ENCODE measurements at regions not wholly inside any gene's neighbourhood (a gene's known extent, or its start where the extent isn't known, plus 50 kb on each side); places are given as distances from the start of the nearest gene placed in this dataset.

DNA sequence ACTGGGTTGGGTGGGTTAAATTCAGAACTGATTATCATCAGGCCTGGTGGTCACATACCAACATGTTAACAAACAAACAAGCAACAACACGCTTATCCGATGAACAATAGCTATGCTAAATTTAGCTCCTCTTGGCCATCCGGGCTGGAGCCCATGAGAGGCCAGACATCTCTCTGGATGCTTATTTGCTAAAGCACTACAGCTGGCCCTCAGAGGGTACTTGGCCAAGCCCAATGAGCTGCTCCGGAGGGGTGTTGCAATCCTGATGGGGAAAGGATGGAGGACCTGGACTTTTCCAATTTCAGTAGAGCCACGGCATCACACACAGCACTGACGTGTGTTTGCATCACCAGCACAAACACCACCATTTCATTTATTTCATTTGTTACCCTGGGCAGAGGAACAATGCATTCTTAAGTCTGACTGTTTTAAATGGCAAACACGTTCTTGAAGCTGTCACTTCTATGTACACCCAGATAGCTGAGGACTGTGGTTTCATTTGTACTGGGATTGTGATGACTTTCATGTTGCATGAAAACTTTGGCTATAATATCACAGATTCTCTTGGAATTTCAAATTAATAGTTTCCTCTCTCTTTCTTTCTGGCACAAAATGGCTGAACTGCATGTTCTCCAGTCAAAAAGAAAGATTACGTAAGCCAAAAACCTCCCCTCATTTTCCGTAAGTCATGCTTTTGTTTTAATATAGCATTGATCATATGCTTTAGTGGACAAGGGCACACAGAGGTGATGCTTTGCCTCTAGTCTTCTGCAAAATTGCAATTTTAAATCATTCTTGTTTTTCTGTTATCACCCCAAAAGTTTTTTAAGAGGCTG, 359.8 kb upstream of the KAZN start:
- Histone ChIP-seq H3K27me3 (ENCODE audit: control insufficient read depth, insufficient read depth, low read length) (no peaks in the 10 kb centered on the region), H3K27ac (ENCODE audit: low read depth, low read length) (no peak overlapping the region), H3K36me3 (ENCODE audit: control insufficient read depth, insufficient read depth, low read length) (no peaks in the 10 kb centered on the region), H3K4me1 (ENCODE audit: control insufficient read depth, insufficient read depth, low read length) (no peaks in the 10 kb centered on the region), H3K9ac (ENCODE audit: low read depth, low read length) (no peak overlapping the region), H3K4me3 (ENCODE audit: low read depth, low read length) (no peak overlapping the region), H3K9me3 (ENCODE audit: control insufficient read depth, insufficient read depth, low read length) (no peaks in the 10 kb centered on the region)

DNA sequence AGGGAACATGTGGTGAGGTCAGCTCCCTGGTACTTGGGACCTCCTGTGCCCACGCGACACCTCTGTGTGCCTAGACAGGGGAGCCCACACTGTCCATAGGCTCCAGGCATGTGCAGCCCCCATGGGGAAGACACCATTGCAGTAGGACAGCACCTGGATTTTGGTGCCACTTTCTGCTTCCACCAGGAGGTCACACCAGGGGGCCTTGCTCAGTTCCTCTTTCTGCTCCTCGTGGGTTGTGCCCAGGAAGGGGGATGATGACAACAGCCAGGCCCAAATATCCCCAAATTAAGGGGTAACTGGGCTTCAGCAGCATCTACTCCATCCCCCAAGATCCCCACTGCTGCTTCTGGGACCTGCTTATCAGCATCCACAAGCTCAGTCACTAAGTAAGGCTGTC, 358.2 kb upstream of the KAZN start:
- no peak overlapping the region for H3K4me3 ChIP-seq (ENCODE audit: low read depth, low read length)
- no peaks in the 10 kb centered on the region for H3K4me1 ChIP-seq (ENCODE audit: control insufficient read depth, insufficient read depth, low read length)
- no peak overlapping the region for H3K9ac ChIP-seq (ENCODE audit: low read depth, low read length)
- H3K27me3 ChIP-seq (ENCODE audit: control insufficient read depth, insufficient read depth, low read length): no peaks in the 10 kb centered on the region
- H3K9me3 ChIP-seq (ENCODE audit: control insufficient read depth, insufficient read depth, low read length): no peaks in the 10 kb centered on the region
- no peak overlapping the region for H3K27ac ChIP-seq (ENCODE audit: low read depth, low read length)
- H3K36me3 ChIP-seq (ENCODE audit: control insufficient read depth, insufficient read depth, low read length): no peaks in the 10 kb centered on the region

DNA sequence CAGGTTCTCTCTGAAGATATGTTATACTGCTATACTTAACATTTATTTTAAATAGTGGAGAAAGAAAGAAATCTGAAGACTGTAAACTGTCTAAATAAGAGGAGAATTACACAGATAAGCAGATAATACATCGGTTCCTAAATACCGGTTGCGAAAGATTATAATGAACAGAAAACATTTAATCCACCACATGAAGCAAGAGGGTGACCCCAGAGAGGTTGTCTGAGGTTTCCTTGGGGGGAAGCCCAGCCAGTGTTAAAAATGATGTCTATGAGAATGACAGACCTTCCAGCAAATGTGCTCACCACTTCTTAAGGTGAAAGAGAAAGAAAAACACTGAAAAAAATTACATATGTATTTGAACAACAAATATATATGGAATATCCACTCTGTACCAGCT, 356.4 kb upstream of the KAZN start:
- Histone ChIP-seq H3K9ac (ENCODE audit: low read depth, low read length) (no peak overlapping the region), H3K4me1 (ENCODE audit: control insufficient read depth, insufficient read depth, low read length) (no peaks in the 10 kb centered on the region), H3K27me3 (ENCODE audit: control insufficient read depth, insufficient read depth, low read length) (no peaks in the 10 kb centered on the region), H3K27ac (ENCODE audit: low read depth, low read length) (no peak overlapping the region), H3K4me3 (ENCODE audit: low read depth, low read length) (no peak overlapping the region), H3K36me3 (ENCODE audit: control insufficient read depth, insufficient read depth, low read length) (no peaks in the 10 kb centered on the region), H3K9me3 (ENCODE audit: control insufficient read depth, insufficient read depth, low read length) (no peaks in the 10 kb centered on the region)

DNA sequence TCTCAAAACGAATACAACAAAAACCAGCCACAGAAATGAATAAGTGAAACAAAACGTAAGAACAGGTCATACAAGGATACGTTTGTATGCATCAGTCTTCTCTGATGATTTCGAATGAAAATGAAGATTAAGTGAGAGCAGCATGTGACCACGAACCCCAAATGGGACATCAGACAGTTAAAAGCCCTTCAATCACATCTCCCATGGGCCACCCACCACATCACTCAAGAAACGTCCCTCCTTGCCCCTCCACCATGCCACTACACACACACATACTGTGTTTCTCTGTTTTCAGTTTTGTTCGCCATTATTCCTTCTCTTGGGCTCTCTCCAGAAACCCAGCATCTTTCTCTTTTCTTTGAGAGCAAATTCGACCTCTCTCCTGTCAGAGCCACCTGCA, 355.6 kb upstream of the KAZN start:
- Histone ChIP-seq H3K4me3 (ENCODE audit: low read depth, low read length) (no peak overlapping the region), H3K36me3 (ENCODE audit: control insufficient read depth, insufficient read depth, low read length) (no peaks in the 10 kb centered on the region), H3K9me3 (ENCODE audit: control insufficient read depth, insufficient read depth, low read length) (no peaks in the 10 kb centered on the region)

DNA sequence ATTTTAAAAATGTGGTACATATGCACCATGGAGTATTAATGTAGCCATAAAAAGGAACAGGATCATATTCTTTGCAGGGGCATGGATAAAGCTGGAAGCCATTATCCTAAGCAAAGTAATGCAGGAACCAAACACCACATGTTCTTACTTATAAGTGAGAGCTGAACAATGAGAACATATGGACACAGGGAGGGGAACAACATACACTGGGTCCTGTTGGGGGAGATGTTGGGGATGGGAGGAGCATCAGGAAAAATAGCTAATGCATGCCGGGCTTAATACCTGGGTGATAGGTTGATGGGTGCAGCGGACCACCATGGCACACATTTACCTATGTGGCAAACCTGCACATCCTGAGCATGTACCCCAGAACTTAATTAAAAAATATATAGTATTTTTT, 352.5 kb upstream of the KAZN start:
- Histone ChIP-seq H3K9ac (ENCODE audit: low read depth, low read length) (no peak overlapping the region), H3K4me1 (ENCODE audit: control insufficient read depth, insufficient read depth, low read length) (no peaks in the 10 kb centered on the region), H3K27ac (ENCODE audit: low read depth, low read length) (no peak overlapping the region), H3K9me3 (ENCODE audit: control insufficient read depth, insufficient read depth, low read length) (no peaks in the 10 kb centered on the region), H3K4me3 (ENCODE audit: low read depth, low read length) (no peak overlapping the region), H3K36me3 (ENCODE audit: control insufficient read depth, insufficient read depth, low read length) (no peaks in the 10 kb centered on the region), H3K27me3 (ENCODE audit: control insufficient read depth, insufficient read depth, low read length) (no peaks in the 10 kb centered on the region)

More for the DNA sequence above, 355.6 kb upstream of the KAZN start:
- Histone ChIP-seq H3K27ac (ENCODE audit: low read depth, low read length) (no peak overlapping the region), H3K27me3 (ENCODE audit: control insufficient read depth, insufficient read depth, low read length) (no peaks in the 10 kb centered on the region), H3K9ac (ENCODE audit: low read depth, low read length) (no peak overlapping the region), H3K4me1 (ENCODE audit: control insufficient read depth, insufficient read depth, low read length) (no peaks in the 10 kb centered on the region)

DNA sequence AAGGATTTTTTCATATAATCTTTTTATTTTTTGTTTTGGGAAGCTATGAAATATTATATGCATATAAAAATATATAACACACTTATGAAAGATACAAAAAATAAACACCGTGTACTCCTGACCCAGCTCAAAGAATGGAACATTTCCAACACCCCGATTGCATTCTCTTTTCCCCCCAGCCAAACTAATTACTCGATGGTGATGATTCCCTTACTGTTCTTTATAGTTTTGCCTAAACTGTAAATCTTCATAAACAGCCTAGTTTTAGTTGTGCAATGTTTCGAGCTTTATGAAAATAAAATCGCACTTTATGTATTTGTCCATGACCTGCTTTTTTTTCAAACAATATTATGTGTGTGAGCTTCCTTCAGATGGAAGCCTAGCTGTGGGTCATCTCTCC, 352.0 kb upstream of the KAZN start:
- H3K27ac ChIP-seq (ENCODE audit: low read depth, low read length): no peak overlapping the region
- no peaks in the 10 kb centered on the region for H3K27me3 ChIP-seq (ENCODE audit: control insufficient read depth, insufficient read depth, low read length)
- no peak overlapping the region for H3K4me3 ChIP-seq (ENCODE audit: low read depth, low read length)
- no peaks in the 10 kb centered on the region for H3K9me3 ChIP-seq (ENCODE audit: control insufficient read depth, insufficient read depth, low read length)
- H3K4me1 ChIP-seq (ENCODE audit: control insufficient read depth, insufficient read depth, low read length): no peaks in the 10 kb centered on the region
- H3K9ac ChIP-seq (ENCODE audit: low read depth, low read length): no peak overlapping the region
- H3K36me3 ChIP-seq (ENCODE audit: control insufficient read depth, insufficient read depth, low read length): no peaks in the 10 kb centered on the region

DNA sequence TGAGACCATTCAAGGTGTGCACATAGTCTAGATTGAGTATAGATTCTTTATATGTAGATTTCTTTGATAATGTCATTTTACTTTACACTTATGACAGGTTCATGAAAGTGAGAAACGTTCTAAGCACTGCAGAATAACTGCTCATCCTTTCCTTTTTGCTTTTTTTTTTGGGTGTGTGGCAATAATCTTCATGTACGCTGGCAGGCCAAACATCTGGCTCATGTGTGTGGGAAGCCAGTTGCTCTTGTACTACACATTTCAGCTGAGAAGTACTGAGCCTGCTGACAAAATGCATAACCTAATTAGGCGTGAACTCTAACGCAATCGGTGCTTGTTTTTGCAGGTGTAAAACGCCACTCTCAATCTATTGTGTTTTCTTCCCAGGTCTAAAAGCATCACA, 350.8 kb upstream of the KAZN start:
- no peak overlapping the region for H3K27ac ChIP-seq (ENCODE audit: low read depth, low read length)
- H3K36me3 ChIP-seq (ENCODE audit: control insufficient read depth, insufficient read depth, low read length): no peaks in the 10 kb centered on the region
- H3K4me3 ChIP-seq (ENCODE audit: low read depth, low read length): no peak overlapping the region
- H3K9me3 ChIP-seq (ENCODE audit: control insufficient read depth, insufficient read depth, low read length): no peaks in the 10 kb centered on the region
- H3K4me1 ChIP-seq (ENCODE audit: control insufficient read depth, insufficient read depth, low read length): no peaks in the 10 kb centered on the region
- no peak overlapping the region for H3K9ac ChIP-seq (ENCODE audit: low read depth, low read length)
- H3K27me3 ChIP-seq (ENCODE audit: control insufficient read depth, insufficient read depth, low read length): no peaks in the 10 kb centered on the region

DNA sequence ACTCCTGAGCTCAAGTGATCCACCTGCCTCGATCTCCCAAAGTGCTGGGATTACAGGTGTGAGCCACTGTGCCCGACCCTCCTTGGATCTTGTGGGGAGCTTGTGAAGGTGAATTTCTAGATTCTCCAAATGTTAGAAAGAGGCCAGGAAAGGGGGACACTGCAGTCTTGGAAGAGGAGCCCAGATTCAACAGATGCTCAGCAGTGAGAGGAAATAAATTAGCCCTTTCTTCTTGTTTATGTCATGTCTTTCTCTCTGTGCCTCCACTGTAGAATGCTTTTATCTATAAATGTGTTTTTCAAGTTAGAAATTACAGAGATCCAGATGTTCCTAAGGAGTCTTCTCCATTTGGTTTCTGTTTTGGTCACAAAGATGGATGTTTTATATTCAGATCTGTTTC, 346.6 kb upstream of the KAZN start:
- H3K4me3 ChIP-seq (ENCODE audit: low read depth, low read length): no peak overlapping the region
- no peaks in the 10 kb centered on the region for H3K36me3 ChIP-seq (ENCODE audit: control insufficient read depth, insufficient read depth, low read length)
- peaks cover 8% of the 10 kb centered on the region; the same call in 1 of the 2 replicates for H3K4me1 ChIP-seq (ENCODE audit: control insufficient read depth, insufficient read depth, low read length)
- no peak overlapping the region for H3K9ac ChIP-seq (ENCODE audit: low read depth, low read length)
- H3K9me3 ChIP-seq (ENCODE audit: control insufficient read depth, insufficient read depth, low read length): no peaks in the 10 kb centered on the region
- no peak overlapping the region for H3K27ac ChIP-seq (ENCODE audit: low read depth, low read length)
- H3K27me3 ChIP-seq (ENCODE audit: control insufficient read depth, insufficient read depth, low read length): no peaks in the 10 kb centered on the region

DNA sequence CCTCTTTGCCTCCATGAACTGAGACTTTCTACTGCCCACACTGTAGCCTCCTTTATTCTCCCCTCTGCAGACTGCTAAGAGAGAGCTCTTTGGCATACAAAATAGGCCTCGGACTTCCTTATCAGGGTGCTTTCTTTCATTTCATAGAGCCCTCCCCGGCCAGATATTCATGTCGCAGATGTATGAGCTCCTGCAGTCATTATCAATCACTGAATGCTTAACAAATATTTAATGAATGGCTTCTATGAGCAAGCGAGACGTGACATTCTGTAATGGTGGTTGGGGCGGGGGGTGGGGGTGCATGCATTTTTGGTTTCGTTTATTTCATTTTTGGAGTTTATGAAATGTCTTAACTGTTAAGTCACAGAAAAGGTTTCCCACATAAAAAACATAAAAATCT, 344.8 kb upstream of the KAZN start:
- Histone ChIP-seq H3K9ac (ENCODE audit: low read depth, low read length) (no peak overlapping the region), H3K36me3 (ENCODE audit: control insufficient read depth, insufficient read depth, low read length) (no peaks in the 10 kb centered on the region), H3K4me1 (ENCODE audit: control insufficient read depth, insufficient read depth, low read length) (peaks cover 8% of the 10 kb centered on the region; the same call in 1 of the 2 replicates), H3K9me3 (ENCODE audit: control insufficient read depth, insufficient read depth, low read length) (no peaks in the 10 kb centered on the region), H3K27ac (ENCODE audit: low read depth, low read length) (no peak overlapping the region), H3K4me3 (ENCODE audit: low read depth, low read length) (no peak overlapping the region), H3K27me3 (ENCODE audit: control insufficient read depth, insufficient read depth, low read length) (no peaks in the 10 kb centered on the region)

DNA sequence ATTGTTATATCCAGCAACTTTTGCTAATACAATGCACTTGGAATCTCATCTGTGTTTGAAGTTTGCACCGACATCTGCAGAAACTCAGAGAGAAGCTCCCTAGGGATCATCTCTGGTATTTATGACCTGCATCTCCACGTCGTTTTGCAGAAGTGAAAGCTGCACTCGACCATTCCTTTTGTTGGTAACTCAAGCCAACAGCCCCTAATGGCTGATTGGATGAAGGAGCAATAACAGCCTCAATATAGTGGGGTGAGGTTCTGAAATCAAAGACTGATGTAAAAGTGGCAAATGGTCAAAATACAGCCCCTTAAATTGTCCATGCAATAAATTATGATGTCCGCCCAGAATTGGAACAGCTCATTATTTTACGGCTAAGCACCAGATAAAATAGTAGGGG, 344.2 kb upstream of the KAZN start:
- Histone ChIP-seq H3K36me3 (ENCODE audit: control insufficient read depth, insufficient read depth, low read length) (no peaks in the 10 kb centered on the region), H3K4me3 (ENCODE audit: low read depth, low read length) (no peak overlapping the region), H3K9me3 (ENCODE audit: control insufficient read depth, insufficient read depth, low read length) (no peaks in the 10 kb centered on the region)

DNA sequence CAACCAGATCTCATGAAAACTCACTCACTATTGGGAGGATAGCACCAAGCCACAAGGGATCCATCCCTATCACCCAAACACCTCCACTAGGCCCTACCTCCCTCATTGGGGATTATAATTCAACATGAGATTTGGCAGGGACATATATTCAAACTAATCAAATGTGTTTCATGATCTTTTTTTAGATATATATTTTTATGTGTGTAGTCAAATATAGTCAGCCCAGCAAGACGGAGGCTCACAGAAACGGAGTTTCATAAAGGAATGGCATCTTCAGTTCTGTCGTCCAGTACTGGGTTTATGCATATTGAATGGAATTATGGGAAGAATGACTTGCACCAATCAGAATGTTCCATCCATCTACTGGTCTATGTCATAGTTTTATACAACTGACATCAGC, 343.3 kb upstream of the KAZN start:
- H3K36me3 ChIP-seq (ENCODE audit: control insufficient read depth, insufficient read depth, low read length): no peaks in the 10 kb centered on the region
- peaks cover 8% of the 10 kb centered on the region; the same call in 1 of the 2 replicates for H3K4me1 ChIP-seq (ENCODE audit: control insufficient read depth, insufficient read depth, low read length)
- H3K4me3 ChIP-seq (ENCODE audit: low read depth, low read length): no peak overlapping the region
- H3K27ac ChIP-seq (ENCODE audit: low read depth, low read length): no peak overlapping the region
- H3K9me3 ChIP-seq (ENCODE audit: control insufficient read depth, insufficient read depth, low read length): no peaks in the 10 kb centered on the region
- no peak overlapping the region for H3K9ac ChIP-seq (ENCODE audit: low read depth, low read length)
- no peaks in the 10 kb centered on the region for H3K27me3 ChIP-seq (ENCODE audit: control insufficient read depth, insufficient read depth, low read length)

More for the DNA sequence above, 344.2 kb upstream of the KAZN start:
- Histone ChIP-seq H3K9ac (ENCODE audit: low read depth, low read length) (no peak overlapping the region), H3K4me1 (ENCODE audit: control insufficient read depth, insufficient read depth, low read length) (peaks cover 8% of the 10 kb centered on the region; the same call in 1 of the 2 replicates), H3K27ac (ENCODE audit: low read depth, low read length) (no peak overlapping the region), H3K27me3 (ENCODE audit: control insufficient read depth, insufficient read depth, low read length) (no peaks in the 10 kb centered on the region)
